GM19395 (cell line): ENCODE measurements at regions not wholly inside any gene's neighbourhood (a gene's known extent, or its start where the extent isn't known, plus 50 kb on each side); places are given as distances from the start of the nearest gene placed in this dataset.

Experiments
- ATAC-seq: cut with Tn5 transposase; IDR thresholded peaks from one replicate; pipeline ENCODE4 v1.9.1; 2021; ENCODE audit warnings: mild to moderate bottlenecking, moderate library complexity; ENCODE audit not compliant: unreplicated experiment

- ATAC-seq = no peak
Observed at GRCh38 chr3:43210049-43211027, 76.0 kb upstream of the SNRK start.

DNA sequence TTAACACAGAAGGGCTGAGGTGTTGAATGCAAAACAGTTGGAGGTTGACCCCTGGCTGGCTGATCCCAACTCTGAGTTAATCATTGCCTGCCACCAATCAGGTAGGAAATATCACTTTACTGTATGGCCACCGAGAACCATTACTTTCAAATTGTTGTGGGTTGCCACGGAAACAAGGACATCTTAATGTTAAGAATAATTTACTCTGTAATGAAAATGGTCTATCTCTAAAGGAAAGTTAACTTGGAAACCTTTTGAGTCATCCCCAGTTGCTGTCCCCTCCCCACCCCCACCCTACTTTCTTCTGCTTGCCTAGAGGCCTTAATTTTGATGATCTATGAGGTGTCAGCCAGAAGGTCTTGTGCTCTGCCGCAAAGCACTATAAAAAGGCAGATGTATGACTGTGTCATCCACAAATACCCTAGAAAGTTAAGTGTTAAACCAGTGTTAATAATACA lies 78.7 kb upstream of the SNRK start:
- ATAC-seq = no peak

GRCh38 chr3:43206632-43207031 lies 79.7 kb upstream of the SNRK start:
- ATAC-seq = no peak

DNA sequence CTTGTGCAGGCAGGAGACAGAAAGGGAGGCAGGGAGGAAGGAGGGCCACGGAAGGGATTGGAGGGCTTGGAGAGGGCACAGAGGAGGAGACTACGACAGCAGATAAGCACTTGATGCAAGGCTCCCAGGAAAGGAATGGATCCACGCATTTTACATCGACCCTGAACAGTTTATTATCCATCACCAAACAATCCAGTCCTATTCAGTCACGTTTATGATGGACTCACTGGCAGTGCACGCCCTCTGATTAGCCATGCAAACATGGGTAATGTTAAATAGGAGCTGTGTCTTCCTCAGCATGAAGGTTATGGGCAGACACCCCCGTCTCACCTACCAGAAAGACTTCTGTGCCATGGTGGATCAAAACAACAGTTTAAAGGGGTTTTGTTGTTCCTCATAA lies 80.2 kb upstream of the SNRK start:
- no peak for ATAC-seq

DNA sequence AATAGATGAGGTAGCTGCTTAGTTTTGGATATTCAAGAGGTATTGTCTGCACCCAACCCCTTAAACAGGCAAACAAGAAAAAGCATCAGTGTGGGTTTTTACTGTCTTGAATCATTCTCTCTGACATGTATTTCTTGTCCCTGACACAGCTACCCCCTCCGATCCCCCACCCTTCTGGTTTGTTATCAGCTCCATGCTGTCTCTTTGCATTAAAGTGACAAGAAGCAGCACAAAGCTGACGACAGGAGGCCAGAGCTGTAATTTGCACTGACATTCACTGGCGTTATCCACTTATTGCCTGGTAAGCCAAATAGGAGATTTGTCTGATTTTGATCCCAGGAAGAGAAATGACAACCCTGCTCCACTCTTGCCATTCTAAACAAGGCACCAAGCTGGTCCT lies 83.3 kb upstream of the SNRK start:
- no peak for ATAC-seq

- no peak for ATAC-seq
Observed at GRCh38 chr3:43201581-43201980, 84.8 kb upstream of the SNRK start.

DNA sequence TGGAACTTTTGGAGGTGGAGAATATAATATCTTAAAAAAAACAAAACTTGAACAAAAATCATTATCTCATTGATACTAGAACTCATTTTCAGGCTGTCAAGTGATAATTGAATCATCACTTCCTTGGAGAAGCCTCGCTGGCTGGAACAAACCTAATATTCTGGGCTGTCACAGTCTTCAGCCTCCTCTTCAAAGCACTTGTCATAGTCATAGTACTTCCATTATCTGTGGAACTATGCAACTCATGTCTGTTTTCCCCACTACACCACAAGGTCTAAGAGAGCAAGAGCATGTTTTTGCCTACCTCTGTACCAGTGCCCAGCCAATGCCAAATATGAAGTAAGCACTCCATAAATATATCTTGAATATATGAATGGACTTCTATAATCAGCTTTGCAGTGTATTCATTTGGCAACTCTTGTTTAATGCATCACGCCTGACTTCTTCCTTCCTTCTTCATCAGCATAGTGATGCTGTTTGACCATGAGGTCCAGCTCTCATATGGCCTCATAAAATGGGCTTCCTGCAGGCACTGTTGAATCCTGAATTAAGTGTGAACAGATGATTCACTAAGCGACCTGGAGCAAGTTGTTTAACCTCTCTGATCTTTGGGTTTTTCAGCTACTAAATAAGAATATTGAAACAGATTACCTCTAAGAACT lies 86.6 kb upstream of the SNRK start:
- ATAC-seq = no peak

DNA sequence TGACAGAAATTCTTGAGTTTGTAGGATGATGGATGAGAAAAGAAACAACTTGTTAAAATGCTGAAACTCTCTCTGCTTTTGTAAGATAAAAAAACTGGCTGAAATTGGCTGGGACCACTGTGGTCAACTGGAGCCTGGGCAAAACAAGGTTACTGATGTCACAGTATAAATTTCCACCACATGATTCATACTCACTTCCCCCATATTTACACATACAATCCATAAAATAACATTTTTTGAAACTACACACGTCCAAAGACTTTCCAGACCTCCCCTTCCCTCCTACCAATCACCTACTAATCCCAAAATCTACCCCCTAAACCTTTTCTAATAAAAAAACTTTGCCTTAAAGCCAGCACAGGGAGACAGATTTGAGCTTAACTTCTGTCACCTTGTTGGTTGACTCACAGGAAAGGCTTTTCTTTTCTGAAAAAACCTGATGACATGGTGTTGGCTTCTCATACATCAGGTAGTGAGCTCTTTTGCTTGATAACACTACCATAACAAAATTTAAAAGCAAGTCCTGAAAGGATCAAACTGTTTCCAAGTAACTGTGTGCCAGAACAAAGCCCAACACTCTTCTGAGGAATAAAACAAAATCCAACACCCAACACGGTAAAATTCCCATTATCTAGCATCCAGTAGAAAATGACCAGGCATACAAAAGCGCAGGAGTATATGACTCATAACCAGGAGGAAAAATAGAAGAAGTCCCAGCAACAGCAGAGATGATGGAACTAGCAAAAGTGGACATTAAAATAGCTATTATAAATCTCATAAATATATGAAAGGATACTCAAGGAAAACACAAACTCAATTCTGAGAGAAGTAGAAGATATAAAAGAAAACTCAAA lies 87.3 kb upstream of the SNRK start:
- ATAC-seq = no peak

- no peak for ATAC-seq
Observed at GRCh38 chr3:43198301-43198700, 88.0 kb upstream of the SNRK start.

- ATAC-seq = no peak
Observed at GRCh38 chr3:43197181-43197580, 89.2 kb upstream of the SNRK start.

GRCh38 chr3:43196721-43197120 lies 89.6 kb upstream of the SNRK start:
- ATAC-seq = no peak

- no peak for ATAC-seq
Observed at GRCh38 chr3:43195115-43195498, 89.2 kb upstream of the POMGNT2 start.

DNA sequence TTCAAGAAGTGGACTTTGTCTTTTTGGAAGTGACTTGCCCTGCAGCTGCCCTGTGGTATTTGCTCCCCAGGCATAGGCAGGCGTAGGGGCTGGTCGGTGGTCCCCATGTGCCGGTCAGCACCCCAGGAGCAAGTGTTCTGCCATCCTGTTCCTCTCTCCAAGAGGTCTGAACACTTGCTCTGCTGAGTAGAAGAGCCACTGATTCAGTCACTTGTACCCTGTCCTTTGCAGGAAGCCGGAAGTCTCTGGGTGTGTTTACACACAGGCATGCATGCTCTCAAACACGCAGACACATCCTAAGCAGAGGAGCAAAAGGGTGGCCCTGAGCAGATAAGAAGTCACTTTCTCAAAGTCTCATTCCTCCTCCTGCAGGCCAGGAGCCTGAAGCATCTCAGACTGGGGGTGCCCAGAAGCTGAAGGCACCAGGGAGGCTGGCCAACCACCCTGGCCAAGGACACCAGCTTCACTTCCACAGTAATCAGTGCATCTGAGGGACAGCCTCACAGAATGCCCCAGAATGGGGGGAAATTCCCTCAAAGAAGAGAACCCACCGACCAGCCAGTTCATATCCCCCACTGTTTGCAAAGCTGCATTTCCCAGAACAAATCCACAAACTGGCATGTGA lies 88.7 kb upstream of the POMGNT2 start:
- no peak for ATAC-seq

DNA sequence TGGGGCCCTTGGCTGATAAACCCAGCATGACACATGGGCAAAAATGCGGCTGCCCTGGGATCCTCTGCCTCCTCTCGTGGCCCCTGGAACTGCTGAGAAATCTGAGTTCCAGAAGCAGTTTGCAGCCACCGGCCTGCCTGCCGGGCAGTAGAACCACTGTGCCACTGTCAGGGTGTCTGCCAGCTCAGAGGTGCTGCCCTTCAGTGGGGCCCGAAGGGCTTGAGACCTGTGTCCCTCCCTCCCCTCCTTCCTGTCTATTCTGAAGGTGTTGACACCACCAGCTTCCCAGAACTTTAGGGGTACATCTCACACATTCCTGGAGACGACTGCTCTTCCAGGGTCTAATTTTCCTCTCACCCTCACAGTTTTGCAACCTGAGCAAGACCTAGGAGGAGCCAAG lies 88.2 kb upstream of the POMGNT2 start:
- ATAC-seq = no peak

- ATAC-seq = no peak
Observed at GRCh38 chr3:43192028-43192427, 86.1 kb upstream of the POMGNT2 start.

DNA sequence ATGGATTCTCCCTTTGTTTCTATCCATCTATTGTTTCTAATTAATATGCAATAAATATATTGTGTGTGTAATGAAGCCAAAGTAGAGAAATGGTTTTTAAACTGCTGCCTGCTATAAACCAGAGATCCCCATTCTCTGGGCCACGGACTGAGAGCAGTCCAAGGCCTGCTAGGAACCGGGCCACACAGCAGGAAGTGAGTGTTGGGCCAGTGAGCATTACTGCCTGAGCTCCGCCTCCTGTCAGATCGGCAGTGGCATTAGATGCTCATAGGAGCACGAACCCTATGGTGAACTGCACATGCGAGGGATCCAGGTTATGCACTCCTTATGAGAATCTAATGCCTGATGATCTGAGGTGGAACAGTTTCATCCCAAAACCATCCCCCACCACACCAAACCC lies 85.2 kb upstream of the POMGNT2 start:
- ATAC-seq = no peak

- ATAC-seq = no peak
Observed at GRCh38 chr3:43190670-43191069, 84.8 kb upstream of the POMGNT2 start.

DNA sequence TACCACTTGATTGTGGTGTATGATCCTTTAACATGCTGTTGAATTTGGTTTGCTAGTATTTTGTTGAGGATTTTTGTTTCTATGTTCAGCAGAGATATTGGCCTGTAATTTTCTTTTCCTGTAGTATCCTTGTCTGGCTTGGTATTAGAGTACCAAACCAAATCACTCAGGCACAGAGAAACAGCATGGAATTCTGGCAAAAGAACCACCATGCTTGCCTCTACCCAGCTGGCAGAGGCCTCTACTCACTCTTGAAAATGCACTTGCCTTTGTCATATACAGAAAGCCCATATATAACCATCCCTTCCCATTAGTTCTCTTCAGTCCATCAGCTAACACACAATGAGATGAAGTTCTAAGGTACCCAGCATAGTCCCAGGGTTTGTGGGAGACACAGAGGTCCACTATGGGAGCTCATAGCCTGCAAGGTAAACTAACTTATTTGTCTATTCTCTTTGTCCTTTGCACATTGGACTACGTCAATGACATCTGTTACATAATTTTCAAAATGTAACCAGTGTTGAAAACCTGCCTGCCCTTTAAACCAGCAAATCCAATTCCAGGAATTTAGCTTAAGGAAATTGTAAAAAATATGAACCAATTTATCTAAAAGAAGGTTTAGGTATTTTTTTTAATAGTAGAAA lies 82.1 kb upstream of the POMGNT2 start:
- ATAC-seq = no peak

DNA sequence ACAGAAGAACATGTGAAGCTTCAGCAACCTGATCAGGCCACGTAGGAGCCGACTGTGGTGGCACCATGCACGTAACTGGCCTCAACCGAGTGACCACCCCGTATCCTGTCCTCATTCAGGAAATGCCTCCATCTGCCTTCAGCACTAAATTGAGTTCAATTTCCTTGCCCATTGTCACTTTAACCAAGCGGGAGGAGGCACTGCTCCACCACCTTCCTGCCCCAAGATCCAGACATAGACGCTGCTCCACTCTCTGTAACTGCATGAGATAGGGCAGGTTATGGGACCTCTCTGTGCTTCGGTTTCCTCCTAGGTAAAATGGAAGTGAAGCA lies 80.1 kb upstream of the POMGNT2 start:
- ATAC-seq = no peak

- ATAC-seq = no peak
Observed at GRCh38 chr3:43185274-43185982, 79.5 kb upstream of the POMGNT2 start.
